GM18861 (cell line): ENCODE measurements at regions not wholly inside any gene's neighbourhood (a gene's known extent, or its start where the extent isn't known, plus 50 kb on each side); places are given as distances from the start of the nearest gene placed in this dataset.

Experiments
- ATAC-seq: cut with Tn5 transposase; IDR thresholded peaks from one replicate; pipeline ENCODE4 v1.9.1; 2021; ENCODE audit not compliant: unreplicated experiment

DNA sequence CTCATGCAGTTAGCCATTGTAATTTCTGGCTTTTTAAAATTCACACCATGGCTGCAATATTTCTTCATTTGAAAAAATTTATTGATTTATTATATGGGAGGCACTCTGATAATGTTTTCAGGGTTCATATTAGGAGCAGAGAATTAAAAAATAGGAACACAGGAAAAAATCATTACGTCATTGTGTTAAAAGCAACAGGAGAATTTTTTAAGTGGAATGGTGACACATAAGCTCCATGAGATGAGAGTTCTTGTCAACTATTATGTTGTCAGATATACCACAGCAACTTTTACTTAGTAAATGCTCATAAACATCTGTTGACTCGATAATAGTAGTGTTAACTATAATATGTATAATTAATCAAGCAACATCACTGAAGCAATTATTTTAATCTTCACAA is 400.1 kb downstream of the TDRD3 start:
- no peak for ATAC-seq

DNA sequence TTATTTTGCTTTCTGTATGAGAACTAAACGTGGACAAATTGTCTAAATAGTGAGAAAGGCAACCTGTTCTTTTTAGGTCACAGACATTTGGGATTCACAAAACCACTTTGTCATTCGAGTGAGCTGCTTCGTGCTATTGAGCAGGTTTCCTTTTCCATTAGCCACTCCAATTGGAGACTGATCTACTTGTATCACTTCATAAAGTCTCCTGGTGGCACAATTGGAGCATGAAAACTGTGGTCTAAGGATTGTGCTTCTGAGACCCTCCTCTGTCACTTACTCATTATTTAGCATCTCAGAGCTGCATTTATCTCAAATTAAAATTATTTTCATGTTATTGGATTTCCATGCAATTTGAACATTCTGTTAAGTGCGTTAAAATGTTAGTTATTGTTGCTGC is 397.7 kb downstream of the TDRD3 start:
- ATAC-seq: no peak

DNA sequence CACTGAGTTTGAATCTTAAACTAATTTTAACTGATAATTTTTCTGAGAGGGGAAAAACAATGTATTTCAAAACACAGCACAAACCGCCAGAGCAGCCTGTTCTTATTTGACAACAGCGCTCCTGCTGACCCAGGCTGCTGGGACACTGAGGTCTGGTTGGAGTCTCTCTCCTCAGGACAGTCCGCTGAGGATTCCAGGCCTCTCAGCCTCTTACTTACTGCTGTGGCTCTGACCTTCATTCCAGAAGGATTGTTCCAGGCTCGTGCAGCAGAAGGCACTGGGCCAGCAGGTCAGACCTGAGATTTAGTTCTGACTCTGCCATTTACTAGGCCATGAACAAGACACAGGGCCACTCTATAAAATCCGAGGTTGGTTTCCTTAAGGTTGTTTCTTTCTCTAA is 393.6 kb downstream of the TDRD3 start:
- no peak for ATAC-seq

DNA sequence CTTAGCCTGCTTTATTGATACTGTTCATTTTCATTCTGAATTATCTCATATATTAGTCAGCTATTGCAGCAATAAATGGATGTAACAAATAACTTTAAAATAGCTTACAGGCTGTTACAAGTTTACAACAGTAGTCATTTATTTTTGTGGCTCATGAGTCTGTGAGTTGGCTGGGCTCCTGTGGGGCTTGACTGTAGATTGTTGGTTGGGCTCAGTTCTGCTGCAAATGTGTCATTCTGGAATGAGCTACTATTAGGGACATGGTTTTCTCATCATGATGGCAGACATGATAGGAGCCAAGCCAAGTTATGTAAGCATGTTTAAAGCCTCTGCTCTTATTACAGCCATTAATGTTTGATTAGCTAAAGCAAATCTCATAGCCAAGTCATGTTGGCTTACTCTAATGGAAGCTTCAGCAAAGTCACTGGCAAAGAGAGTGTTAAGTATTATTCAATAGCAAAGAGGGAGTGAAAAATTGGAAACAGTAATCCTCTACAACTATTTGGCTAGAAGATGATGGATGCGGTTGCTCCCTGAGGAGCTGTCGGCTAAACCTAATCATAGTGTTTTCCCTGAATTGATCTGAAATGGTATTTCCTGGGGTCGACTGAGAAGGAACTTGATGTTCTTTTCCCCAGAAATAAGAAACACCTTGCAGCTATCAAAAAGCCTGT is 391.3 kb downstream of the TDRD3 start:
- no peak for ATAC-seq

DNA sequence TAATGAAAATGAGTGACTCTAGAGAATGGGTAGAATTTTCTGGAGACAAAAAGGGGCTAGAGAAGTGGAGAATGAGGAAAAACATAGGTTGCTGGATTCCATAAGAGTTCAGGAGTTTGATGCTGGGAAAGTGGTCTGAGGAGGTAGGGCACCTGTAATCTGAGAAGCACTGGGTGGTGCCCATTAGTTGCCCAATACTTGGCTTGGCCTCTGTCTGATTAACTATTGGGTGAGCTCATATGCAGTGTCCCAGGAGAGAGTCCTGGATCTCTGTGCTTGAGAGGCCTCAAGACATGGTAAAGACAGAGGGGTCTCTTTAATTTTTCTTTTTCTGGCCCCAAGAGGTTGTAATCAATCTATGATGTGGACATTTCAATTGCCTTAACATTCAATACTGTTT is 390.1 kb downstream of the TDRD3 start:
- no peak for ATAC-seq

DNA sequence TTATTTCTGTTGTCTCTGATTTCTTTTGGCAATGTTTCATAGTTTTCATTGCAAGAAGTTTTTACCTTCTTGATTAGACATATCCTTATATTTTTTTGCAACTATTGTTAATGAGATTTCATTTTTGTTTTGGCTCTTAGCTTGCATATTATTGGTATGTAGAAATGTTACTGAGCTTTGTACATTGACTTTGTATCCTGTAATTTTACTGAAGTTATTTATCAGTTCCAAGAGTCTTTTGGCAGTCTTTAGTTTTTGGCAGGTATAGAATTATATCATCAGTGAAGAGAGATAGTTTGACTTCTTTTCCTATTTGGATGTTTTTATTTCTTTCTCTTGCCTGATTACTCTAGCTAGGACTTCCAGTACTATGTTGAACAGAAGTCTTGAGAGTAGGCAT is 375.7 kb downstream of the TDRD3 start:
- no peak for ATAC-seq

DNA sequence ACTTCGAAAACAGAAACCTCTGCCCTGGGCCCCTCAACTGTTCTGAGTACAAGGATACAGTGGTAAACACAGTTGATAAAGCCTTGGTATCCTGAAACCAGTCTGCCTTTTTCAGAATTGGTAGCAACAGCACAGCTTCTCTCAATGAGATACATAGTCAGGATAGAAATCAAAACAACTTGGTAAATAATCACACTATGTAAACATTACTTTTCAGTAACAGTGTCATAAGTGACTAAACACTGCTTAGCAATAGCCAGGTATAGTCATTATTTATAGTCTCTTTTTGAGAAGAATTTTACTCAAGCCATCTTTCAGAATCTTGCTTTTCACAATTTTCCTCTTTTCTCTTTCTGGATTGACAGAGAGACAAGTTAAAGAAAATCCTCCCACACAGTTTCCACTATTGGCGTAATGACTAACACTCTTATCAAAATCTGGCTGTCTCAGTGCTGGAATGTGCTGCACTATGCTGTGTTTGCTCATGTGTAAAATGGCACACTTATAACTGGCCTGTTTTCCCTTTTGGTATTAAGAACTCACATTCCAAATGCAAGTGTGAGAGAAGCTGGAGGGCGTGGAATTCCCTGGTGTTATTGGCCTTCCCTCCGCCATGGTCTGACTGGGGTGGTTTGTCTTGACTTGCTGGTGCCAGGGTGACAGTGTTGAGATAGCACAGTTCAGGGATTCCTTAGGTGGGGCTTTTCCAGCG is 368.8 kb downstream of the TDRD3 start:
- no peak for ATAC-seq

DNA sequence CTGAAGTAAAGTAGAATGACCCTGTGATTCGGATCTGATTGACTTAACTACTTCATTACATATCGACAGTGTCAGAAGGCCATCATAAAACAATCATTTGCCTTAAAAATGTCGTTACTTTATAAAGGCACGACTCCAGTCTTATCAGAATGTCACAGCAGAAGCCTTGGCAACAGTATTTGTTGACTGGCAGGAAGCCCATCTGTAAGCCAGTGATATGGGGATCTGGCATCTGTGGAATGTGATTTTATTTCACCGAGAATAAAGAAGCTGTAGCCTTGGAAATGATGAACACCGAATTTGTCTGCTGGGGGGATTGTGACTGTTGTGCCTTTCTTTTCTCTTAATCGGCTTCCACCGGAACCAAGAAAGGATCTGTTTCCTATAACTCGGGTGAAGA is 362.5 kb downstream of the TDRD3 start:
- no peak for ATAC-seq

DNA sequence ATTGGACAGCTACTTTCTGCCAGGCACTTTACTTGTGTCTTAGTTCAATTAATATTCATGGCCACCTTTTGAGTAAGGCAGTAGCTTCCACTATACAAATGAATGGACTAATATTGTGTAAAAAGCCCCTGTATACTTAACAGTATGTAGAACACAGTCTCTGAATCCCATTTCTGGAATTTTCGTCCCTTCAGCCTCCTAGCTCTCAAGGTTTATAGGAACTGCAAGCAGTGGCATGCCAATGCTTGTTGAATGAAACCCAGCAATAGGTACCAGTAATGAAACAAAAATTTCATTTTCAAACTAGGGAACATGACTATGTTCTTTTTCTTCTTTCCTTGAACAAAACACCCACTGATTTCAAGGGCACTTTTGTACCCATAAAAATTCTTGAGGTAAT is 361.6 kb downstream of the TDRD3 start:
- no peak for ATAC-seq

DNA sequence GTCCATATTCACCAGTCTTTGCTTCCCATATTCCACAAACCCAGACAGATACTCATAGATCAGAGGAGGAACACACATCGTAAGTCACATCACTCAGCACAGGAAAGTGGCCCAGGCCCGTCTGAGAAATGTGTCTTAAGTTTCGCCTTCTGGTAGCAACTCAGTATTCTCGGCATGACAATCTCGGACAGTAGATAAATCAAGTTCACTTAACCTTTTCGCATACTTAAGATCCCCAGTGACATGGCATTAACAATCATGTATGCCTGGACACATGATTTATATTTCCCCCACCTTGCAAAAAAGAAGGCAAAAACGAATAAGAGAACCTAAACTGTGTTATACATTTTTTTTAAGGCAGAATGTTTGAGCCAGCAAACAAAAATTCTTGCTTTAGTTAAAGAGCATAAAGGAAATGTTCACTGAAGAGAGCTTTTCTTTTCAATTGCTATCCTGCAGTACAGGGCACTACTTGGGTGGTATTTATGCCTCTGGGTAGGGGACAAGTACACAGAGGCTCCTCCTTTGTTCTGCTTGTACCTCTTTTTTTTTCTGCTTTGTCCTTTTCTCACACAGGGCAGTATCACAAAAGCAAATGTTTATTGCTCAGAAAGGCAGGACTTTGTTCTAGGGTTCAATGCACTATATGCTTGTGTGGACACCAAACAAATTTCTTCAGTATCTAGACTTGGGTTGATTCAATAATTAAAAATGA is 360.6 kb downstream of the TDRD3 start:
- ATAC-seq: no peak

DNA sequence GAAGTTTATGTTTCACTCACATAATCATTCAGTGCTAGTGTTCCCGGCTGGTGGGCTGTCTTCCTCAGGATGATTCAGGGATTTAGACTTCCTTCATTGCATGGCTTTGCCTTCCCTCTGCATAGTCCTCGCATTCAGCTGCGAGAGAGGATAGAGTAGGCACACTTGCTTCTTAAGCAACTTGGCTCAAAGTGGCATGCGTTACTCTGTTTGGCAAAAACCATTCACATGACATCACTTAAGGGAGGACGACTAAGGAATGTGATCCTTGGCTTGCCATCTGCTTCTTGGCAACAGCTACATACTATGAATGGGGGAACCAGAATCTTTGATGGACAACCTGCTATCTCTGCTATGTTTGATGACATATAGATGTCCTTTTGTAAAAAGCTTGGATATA is 359.3 kb downstream of the TDRD3 start:
- ATAC-seq: no peak

DNA sequence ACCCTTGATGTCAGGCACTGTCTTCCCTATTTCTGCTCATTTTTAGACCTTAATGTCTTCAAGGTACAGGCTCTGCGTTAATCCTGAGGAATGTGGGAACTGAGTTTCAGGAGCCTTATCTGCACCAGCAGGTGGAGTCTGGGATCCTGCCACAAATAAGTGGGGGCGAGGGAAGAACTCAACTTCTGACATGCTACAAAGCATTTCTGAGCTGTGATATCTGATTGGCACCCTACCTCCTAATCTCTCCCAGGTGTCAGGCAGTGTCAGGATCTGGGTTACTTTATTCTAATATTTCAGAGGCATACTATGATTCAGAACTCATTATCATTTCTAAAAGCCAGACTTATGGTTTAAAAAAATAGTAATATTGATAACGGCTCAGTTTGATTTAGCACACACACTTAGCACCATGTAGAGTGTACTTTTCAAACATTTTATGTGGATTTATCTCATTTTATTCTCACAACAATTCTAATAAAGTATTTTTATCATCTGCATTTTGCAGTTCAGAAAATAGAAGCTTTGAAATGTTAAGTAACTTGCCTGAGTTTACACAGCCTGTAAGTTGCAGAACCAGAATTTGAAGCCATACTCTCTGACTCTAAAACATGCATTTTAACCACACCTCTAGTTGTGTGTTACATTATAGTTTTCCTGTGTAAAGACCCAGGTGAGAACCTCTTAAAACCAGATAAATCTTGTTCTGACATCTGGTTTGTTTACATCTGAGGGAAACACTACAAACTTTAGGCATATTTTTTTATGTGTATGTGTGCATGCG is 358.6 kb downstream of the TDRD3 start:
- no peak for ATAC-seq

DNA sequence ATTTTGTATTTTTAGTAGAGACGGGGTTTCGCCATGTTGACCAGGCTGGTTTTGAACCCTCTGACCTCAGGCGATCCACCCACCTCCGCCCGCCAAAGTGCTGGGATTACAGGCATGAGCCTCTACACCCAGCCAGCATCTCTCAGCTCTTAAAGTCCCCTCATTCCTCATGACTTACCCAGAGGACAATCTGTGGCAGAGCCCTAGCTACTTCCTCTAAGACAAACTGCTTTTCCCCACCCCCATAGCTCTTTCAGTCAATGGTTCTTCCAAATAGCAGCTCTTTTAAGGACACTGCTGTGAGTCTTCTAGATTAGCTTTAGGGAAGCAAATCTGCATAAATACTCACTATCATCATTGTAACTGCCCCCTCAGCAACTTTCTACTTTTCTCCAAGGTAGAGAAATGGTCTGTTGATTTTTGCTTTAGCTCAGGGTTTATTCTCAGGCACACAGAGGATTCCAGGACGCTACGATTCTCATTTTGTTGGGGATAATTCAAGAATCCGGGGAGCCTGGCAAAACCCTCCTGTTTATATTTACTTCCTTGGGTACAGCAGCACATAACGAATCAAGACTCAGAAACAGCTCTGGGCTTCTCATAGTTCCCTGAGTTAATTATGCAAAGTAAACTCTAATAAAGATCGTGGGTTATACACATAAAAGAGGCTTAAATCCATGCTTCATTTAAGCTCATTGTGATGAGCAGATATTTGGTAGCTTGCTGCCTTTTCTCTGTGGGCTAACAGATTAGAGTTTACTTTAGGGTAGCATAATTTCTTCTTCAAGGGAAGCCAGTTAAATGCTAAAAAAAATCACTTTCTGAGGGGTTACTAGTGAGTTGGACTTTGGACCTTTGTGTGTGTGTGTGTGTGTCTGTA is 357.4 kb downstream of the TDRD3 start:
- no peak for ATAC-seq

DNA sequence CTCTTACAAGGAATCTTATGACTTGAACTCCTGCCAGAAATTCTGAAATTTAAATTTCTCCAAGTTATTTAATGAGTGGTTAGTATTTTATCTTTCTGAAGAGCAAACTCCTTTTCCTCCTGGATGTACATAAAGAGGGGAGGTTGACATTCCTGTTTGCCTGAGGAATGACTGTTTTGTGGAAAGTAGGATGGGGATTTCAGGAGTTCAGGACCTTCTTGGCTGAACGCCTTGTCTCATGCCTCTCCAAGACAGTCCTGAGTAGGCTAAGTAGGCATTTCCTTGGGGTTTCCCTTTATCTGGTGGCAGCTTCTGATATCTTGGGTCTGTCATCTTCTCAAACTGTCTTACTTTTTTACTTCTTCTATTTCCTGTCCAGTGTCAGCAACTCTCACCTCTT is 356.6 kb downstream of the TDRD3 start:
- ATAC-seq: no peak

DNA sequence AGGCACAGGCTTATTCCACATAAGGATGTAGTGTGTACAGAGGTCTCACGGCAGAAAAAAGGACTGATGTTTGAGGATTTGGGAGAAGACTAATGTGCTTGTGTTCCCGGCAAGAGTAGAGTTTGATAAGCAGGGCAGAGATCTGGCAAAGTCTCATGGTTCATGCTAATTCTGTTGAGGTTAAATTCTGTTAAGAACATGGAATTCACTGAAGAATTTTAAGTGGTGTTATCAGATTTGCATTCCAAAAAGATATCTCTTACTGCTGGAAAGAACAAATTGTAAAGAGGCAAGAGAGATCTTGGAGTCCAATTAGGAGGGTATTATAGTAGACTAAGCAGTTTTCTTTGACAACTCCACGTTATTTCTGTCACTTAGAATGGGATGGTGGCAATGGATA is 348.3 kb downstream of the TDRD3 start:
- no peak for ATAC-seq

DNA sequence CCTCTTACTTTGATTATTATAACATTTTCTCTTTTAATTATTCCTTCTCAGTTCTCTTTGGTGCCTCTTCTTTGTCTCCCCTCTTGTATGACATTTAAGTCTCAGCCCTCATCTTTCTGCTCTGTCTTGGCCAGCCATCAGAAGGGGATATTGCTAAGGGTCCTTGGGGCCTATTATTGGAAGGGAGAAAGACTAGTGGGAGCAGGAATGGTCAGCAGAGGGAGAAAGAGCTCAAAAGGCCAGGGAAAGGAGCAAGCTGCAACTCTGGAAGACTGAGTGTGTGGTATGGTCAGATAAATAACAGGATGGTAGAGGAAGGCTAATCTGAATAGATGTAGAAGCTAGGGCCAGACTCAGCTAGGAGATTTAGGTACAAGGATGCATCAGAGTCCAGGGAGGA is 336.9 kb downstream of the TDRD3 start:
- ATAC-seq: no peak

DNA sequence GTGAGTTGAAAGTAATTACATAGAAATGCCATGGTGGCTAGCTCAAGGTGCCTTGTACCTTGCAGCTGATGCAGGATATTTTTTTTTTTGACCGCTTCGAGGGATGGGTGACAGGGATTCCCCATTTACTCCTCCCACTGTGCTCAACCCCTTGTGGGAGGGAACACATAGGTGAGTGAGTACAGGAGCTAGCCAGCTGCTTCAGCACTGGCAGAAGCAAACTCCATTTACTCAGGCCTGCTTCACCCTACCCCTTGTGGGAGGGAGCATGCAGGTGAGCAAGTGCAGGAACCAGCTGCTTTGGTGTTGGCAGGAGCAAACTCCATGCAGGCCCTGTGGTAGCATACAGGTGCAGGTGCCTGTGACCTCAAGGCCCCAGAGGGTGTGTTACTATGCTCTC is 330.1 kb downstream of the TDRD3 start:
- no peak for ATAC-seq

DNA sequence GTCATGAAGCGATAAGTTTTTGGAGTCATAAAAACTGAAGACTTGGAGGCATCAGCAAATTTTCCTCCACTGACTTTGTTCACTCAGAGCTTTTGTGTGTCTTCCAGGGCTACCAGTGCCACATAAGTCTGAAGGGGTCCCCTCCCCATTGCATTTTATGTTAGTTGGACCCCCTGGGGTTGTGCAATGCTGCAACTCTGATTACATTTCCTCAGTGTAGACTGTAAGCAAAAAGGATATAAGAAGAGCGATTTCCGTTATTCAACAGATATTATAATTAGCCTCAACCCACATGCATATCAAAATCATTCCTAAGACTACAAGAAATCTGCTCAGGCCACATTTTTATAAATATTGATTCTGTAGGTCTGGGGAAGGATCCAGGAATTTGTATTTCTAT is 324.0 kb downstream of the TDRD3 start:
- ATAC-seq: no peak

DNA sequence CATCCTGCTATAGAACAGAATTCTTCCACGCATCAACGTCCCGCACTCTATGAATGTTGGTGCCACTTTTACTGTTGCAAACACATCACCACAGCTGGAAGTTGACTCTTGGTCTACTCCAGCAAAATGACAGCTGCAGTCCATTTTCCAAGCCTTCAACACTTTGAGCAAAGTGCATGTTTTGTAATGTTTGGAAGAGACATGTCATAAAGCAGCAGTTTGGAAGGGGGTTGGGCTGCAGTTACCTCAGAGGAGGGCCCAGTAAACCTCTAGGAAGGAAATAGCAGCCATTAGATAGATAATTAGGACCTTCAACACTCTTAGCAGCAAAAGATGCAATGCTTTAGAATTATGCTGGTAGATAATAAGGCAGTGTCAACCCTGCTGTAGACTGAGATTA is 323.6 kb downstream of the TDRD3 start:
- ATAC-seq: no peak

DNA sequence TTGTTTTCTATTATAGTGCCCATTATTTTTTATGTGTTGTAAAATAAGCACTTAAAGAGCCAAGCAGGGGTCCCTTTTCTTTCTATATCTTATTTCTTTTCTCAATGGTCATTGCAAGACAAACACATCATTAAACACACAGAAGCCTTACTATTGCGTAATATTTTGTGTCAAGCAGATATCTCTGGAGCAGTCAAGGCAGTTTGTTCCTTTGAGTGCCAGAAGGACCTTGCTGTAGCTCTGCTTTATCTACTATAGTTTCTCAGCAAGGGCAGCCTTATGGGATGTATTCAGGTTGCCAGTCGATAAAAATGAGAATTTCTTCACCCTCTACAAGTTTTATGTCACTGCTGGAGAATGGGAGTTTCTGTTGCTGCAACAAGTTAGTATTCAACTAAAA is 319.3 kb downstream of the TDRD3 start:
- no peak for ATAC-seq

DNA sequence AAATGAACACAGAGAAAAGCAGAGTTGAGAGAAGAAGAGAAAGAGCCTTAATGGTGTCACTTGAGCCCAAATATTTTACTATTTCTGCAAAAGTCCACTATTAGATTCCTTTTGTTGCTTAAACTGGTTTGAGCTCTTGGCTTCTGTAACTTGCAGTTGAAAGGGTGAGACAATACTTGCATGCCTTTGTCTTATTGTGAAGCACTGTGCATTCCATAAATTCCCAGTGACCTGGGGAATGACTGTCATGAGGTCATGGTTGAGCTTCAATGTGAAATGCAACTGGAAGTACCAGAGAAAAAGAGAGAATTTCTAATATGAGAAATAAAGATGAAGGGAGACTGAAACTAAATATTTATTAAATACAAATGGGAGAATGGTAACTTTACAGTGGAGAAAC is 310.9 kb downstream of the TDRD3 start:
- ATAC-seq: no peak
